ENCODE measurements at regions not wholly inside any gene's neighbourhood (a gene's known extent, or its start where the extent isn't known, plus 50 kb on each side); places are given as distances from the start of the nearest gene placed in this dataset.

GRCh38 chr16:9607515-9608230, 516.2 kb downstream of the HAPSTR1 start:
- Histone ChIP-seq H3F3A (ENCODE audit: insufficient read depth) (no peaks in the 10 kb centered on the region), H3K36me3 (ENCODE audit: low read length) (no peaks in the 10 kb centered on the region), H3K79me2 (ENCODE audit: insufficient read depth, low read length) (no peaks in the 10 kb centered on the region), H3K27ac (ENCODE audit: low read depth, low read length) (no peak overlapping the region), H4K20me1 (ENCODE audit: low read depth, low read length) (no peaks in the 10 kb centered on the region), H3K9ac (ENCODE audit: low read length) (no peak overlapping the region), H3K4me2 (ENCODE audit: low read depth, low read length, poor library complexity, severe bottlenecking) (no peak overlapping the region), H3K9me3 (ENCODE audit: insufficient read depth, low read length) (no peaks in the 10 kb centered on the region), H3K27me3 (ENCODE audit: low read length) (no peaks in the 10 kb centered on the region), H2AFZ (ENCODE audit: low read depth, low read length, severe bottlenecking) (no peak overlapping the region), H3K4me3 (ENCODE audit: insufficient read depth, low read length, poor library complexity, severe bottlenecking) (no peak overlapping the region), H3K9me2 (replicated peaks; ENCODE audit: insufficient read depth, low read length) (no peaks in the 10 kb centered on the region)
- TF ChIP-seq CTCF (IDR thresholded peaks at IDR 0.05; ENCODE audit: insufficient read depth, low read length, poor library complexity, severe bottlenecking) (no peak), EZH2phosphoT487 (conservative IDR thresholded peaks at IDR 0.05; ENCODE audit: low read length) (no peak)

GRCh38 chr16:9610727-9611126, 519.3 kb downstream of the HAPSTR1 start:
- Histone ChIP-seq H3K9ac (ENCODE audit: low read length) (no peak overlapping the region), H3K27me3 (ENCODE audit: low read length) (no peaks in the 10 kb centered on the region), H2AFZ (ENCODE audit: low read depth, low read length, severe bottlenecking) (no peak overlapping the region), H3K27ac (ENCODE audit: low read depth, low read length) (no peak overlapping the region), H3K4me3 (ENCODE audit: insufficient read depth, low read length, poor library complexity, severe bottlenecking) (no peak overlapping the region), H4K20me1 (ENCODE audit: low read depth, low read length) (no peaks in the 10 kb centered on the region), H3K4me2 (ENCODE audit: low read depth, low read length, poor library complexity, severe bottlenecking) (no peak overlapping the region), H3K9me3 (ENCODE audit: insufficient read depth, low read length) (no peaks in the 10 kb centered on the region), H3K9me2 (replicated peaks; ENCODE audit: insufficient read depth, low read length) (no peaks in the 10 kb centered on the region), H3K36me3 (ENCODE audit: low read length) (no peaks in the 10 kb centered on the region), H3K79me2 (ENCODE audit: insufficient read depth, low read length) (no peaks in the 10 kb centered on the region), H3F3A (ENCODE audit: insufficient read depth) (no peaks in the 10 kb centered on the region)
- TF ChIP-seq EZH2phosphoT487 (conservative IDR thresholded peaks at IDR 0.05; ENCODE audit: low read length) (no peak), CTCF (IDR thresholded peaks at IDR 0.05; ENCODE audit: insufficient read depth, low read length, poor library complexity, severe bottlenecking) (no peak)

- Histone ChIP-seq H3K27me3 (ENCODE audit: low read length) (no peaks in the 10 kb centered on the region), H3K4me2 (ENCODE audit: low read depth, low read length, poor library complexity, severe bottlenecking) (no peak overlapping the region), H3F3A (ENCODE audit: insufficient read depth) (no peaks in the 10 kb centered on the region), H3K36me3 (ENCODE audit: low read length) (no peaks in the 10 kb centered on the region), H3K9ac (ENCODE audit: low read length) (no peak overlapping the region), H3K9me2 (replicated peaks; ENCODE audit: insufficient read depth, low read length) (no peaks in the 10 kb centered on the region), H3K9me3 (ENCODE audit: insufficient read depth, low read length) (no peaks in the 10 kb centered on the region), H4K20me1 (ENCODE audit: low read depth, low read length) (no peaks in the 10 kb centered on the region), H3K4me3 (ENCODE audit: insufficient read depth, low read length, poor library complexity, severe bottlenecking) (no peak overlapping the region), H2AFZ (ENCODE audit: low read depth, low read length, severe bottlenecking) (no peak overlapping the region), H3K79me2 (ENCODE audit: insufficient read depth, low read length) (no peaks in the 10 kb centered on the region), H3K27ac (ENCODE audit: low read depth, low read length) (no peak overlapping the region)
- TF ChIP-seq CTCF (IDR thresholded peaks at IDR 0.05; ENCODE audit: insufficient read depth, low read length, poor library complexity, severe bottlenecking) (no peak), EZH2phosphoT487 (conservative IDR thresholded peaks at IDR 0.05; ENCODE audit: low read length) (no peak)
Observed at GRCh38 chr16:9612267-9612666, 520.8 kb downstream of the HAPSTR1 start.
